Posterior cingulate gyrus (tissue), 11 donors: ENCODE measurements at regions not wholly inside any gene's neighbourhood (a gene's known extent, or its start where the extent isn't known, plus 50 kb on each side); places are given as distances from the start of the nearest gene placed in this dataset.
A peak's percentile ranks its signal among the peaks of the same experiment; 100 is the strongest.

Experiments
- DNase-seq, 10 donors: peaks; one replicate each; pipeline versions ENCODE4 v3.0.0 to v3.0.0-alpha.2; 2020 to 2021; ENCODE audit warnings: mixed read lengths in 3 of 10
- intact Hi-C: fragments of 100-400 bp; cut with DNase I; formaldehyde crosslinking; loops from one replicate; pipeline ENCODE4 v1.15.1; 2023

DNA sequence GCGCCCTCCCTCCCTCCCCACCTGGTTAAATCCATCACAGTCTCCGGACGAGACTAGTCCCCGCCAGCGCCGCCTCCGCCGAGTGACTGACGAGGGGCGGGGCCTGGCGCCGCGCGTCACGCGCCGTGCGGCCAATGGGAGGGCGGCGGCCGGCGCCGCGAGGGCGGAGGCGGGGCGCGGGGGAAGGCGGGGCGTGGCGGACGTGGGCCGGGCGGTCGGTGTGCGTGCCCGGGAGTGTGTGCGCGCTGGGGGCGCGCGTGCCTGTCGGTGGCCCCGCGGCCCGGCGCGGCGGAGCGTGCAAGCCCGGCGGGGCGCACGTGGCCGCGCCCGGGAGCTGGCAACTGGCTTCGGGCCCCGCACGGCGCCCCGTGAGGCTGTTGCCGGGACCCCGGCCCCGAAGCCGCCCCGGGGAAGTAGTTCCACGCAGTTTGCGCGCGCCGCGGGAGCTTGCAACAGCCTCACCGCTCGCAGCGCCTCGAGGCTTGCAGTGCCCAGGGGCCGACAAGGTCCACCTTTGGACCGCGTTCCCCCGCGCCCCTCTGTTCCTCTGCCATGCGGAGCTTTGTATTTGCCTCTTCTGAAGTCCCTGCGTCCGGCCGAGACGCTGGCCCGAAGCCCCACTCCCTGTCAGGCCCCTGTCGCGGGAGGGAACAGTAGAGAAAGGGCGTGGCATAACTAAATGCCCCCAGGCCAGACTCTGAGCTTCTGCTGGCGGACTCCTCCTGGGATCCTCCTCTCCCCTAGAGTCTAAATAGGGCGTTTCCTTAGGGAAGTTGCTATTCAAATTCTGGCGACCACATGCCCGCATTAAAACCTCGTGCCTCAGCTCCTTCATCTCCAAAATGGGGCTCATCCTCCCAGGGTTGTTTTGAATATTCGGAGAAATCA lies 400.9 kb downstream of the SHQ1 start:
- intact Hi-C loops: loop anchor here (1.0 to 5.0 kb wide), 4 partner anchors 67 to 490 kb away; no protein-coding TSS in a partner anchor

DNA sequence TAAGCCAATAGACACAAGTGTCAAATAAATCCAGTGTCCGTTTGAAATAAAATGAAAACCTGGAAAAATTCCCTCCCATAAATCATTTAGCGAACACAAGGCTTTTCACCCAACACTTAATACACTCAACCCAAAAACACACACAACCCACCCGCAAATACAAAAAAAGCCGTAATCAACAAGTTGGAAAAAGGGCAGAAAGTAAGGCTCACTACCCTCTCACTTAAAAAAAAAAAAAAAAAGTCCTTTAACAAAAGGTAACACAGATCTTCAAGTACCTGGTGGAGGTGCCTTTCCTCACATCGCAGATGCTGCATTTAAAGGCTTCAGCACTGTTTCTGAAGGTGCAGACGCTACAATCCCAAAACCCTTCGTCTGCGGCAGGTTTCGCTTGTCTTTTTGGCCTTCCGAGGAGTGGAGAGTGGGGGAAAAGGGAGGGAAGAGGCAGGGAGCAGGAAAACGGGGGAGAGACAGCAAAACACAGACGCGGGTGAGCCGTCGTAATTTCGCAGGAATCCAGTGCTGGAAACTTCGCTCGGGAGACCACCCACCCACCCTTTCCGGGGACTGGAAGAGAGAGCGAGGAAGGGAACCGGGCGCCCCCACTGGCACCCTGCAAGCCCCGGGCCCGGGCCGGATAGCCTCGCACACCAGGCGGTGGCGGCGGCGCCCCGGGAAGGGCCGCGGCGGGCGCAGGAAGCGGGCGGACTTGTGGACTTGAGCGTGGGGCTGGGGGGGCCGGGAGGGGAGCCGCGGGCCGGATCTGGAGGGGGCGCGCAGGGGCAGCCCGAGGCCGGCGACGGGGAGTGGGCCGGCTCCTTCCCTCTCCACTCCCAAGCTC lies 401.8 kb downstream of the SHQ1 start, which contains the start of gene RYBP:
RYBP (minus strand) TSS at position 404 of the 841 bp plus-strand sequence.
- intact Hi-C loops: loop anchor here (1.0 to 5.0 kb wide), 4 partner anchors 66 to 489 kb away; no protein-coding TSS in a partner anchor
- peak in 5 of 10 donors; percentile 20 to 94 (median 41) for DNase-seq

More for the DNA sequence above, 400.9 kb downstream of the SHQ1 start:
- peak; percentile 83 to 99 (median 88) for DNase-seq

DNA sequence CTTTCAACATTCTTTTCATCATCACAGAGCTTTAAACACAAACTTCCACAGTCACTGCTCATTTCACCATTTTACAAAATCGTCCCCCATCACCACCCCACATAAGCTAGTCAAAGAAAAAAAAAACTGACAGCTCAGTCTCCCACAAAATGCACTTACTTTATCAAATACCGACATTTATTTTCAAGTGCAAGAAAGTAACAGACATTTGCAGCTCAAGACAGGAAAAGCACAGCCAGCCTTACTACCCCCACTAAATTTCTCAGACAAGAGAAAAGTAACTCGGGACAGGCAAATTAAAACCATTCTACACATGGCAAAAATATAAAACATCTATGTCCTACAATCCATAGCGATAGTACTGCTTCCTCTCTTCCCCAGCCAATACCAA lies 402.4 kb downstream of the SHQ1 start:
- intact Hi-C loops: loop anchor here (2.0 to 5.0 kb wide), 3 partner anchors 65 to 489 kb away; no protein-coding TSS in a partner anchor
- DNase-seq: no peak

DNA sequence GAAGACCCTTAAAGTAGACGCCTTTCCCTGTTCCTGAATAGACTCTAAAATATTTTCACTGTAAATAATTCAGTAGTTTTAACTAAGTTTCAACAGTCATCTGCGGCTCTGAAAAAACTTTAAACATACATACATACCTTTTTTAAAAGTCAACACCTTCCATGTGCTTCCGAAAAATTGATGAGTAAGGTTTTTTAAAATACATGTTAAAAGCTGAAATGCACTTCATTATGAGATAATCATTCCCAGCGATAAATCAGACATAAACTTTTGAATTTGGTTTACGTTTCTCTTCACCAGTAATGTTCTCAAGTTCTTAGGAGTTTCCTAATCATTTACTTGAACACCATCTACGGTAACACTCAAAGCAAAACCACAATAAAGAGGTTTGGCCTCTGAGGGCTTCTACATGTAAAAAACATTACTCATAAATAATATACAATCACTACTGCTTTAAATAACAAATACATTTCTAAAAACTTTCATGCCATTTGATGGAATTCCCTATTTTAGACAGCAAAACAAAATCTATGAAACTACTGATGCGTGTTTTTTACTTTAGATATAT lies 403.5 kb downstream of the SHQ1 start:
- intact Hi-C loops: loop anchor here (5.0 kb wide), 3 partner anchors 47 to 487 kb away; no protein-coding TSS in a partner anchor
- DNase-seq: no peak

- DNase-seq: no peak
- intact Hi-C loops: loop anchor here (5.0 kb wide), 1 partner anchor 45 kb away; no protein-coding TSS in a partner anchor
Measured at GRCh38 chr3:72442759-72443158, 405.5 kb downstream of the SHQ1 start.

DNA sequence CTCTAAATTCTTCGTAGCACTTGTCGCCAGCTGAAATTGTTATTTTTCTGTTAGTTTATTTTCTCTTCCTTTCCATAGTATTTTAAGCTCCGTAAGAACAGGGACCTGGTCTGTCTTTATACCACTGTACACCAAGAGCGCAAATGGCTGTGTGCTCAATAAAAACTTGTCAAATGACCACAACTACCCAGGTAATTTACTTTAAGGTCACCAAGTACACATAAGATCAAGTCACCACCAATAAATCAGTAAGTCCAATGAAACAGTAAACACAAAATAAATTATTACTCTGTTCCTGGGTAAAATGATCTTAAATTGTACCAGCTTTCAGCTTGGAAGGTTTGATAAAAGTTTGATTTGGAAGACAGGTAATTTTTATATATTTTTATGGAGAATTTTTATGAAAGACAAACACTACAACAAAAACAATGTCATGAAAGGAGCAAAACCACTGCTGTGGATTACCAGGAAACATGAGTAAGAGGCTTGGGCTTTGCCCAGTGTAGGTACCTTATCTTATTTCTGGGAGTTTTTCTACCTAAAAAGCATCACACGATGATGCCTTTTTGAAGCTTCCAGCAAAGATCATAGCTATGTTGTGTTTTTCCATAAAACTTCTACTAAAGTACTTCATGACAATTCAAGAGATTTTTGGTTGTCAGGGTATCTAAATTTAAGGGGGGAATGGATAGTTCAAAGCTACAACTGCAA lies 406.8 kb downstream of the SHQ1 start:
- intact Hi-C loops: loop anchor here (5.0 kb wide), 1 partner anchor 44 kb away; no protein-coding TSS in a partner anchor
- no peak for DNase-seq

DNA sequence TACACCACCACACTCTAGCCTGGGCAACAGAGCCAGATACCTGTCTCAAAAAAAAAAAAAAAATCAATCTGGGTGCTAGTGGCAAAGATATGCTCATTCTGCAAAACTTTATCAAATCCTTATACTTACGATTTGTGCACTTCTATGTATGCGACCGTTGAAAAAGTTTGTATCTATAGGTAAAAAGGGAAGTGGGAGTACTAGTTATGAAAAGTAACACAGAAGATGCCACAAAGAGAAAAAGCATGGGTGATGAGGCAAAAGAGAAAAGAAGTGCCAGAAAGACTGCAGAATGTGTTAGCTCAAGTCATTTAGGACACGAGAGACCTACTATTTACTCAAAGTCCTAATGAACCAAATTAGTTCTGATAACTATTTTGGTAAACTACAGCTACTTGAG lies 407.8 kb downstream of the SHQ1 start:
- no peak for DNase-seq
- intact Hi-C loops: loop anchor here (5.0 kb wide), 1 partner anchor 43 kb away; no protein-coding TSS in a partner anchor

DNA sequence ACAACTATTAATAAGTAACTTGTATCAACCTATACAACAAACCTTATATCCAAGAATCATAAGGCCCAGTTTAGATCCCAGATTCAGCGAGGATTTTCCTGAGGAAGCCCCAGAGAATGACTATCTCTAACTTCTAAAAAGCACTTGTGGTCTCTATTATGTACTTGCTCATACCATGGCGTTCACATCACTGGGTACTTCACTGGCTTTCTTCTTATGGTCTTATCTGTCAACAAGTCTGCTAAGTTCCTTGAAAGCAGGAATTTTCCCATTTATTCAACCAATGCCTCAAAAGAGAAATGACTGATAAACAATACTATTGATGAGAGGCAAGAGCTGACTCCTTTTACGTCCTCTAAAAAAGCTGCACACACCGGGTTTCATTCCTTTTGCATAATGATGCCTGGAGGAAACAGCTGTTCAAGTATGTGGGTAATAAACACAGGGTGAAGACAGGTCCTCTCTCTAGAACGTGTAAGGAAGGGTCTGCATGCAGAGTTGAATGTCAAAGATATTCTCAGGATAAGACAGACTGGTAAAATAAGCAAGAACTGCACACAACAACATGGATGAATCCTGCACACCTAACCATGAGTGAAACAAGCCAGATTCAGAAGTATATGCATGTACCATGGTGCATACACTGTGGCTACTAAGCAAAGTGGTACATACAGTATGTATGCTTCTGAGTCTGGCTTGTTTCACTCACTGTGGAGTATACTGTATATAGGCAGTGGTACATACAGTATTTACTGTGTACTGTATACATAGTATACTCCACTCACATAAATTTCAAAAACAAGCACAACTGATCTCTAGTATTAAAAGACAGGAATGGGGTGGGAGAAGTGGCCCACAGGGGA lies 408.7 kb downstream of the SHQ1 start:
- no peak for DNase-seq
- intact Hi-C loops: loop anchor here (5.0 kb wide), 1 partner anchor 42 kb away; no protein-coding TSS in a partner anchor

GRCh38 chr3:72437661-72438406 lies 410.4 kb downstream of the SHQ1 start:
- no peak for DNase-seq
- intact Hi-C loops: no loop called here

DNA sequence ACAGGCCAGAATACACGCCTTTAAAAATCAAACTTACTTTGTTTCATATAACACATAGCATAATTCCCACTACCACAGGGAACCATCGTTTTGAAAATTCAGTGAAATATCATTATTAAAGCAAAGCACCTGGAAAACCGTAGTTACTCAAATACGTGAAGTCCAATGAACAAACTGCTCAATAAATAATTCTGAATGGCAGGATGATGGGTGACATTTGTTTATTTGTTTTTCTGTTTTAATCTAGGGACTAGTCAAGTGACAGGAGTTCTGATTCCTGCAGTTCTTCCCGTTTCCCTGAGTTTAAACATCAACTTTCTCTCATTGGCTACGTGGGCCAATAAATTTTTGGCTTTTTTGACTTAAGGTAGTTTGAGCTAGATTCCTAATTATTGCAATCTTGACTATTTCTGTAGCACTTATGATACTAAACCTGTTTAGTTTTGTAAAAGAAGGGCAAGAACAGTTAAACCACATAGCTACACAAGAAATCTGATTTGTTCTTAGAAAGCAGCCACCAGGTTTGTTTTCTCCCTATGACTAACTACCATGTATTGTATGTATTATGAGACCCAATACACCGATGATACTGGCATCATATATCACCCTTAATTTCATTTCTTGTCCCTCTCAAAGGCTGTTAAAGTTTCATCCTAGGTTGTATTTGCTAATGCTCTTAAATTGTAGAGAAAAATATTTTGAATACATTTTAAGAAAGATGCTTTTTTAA lies 411.2 kb downstream of the SHQ1 start:
- intact Hi-C loops: no loop called here
- no peak for DNase-seq

GRCh38 chr3:72434296-72434695 lies 413.9 kb downstream of the SHQ1 start:
- intact Hi-C loops: no loop called here
- DNase-seq: no peak

- intact Hi-C loops: no loop called here
Measured at GRCh38 chr3:72432246-72432645, 416.0 kb downstream of the SHQ1 start.

GRCh38 chr3:72429589-72430353 lies 418.5 kb downstream of the SHQ1 start:
- intact Hi-C loops: no loop called here

More at GRCh38 chr3:72432246-72432645, 416.0 kb downstream of the SHQ1 start:
- no peak for DNase-seq

GRCh38 chr3:72428803-72429202 lies 419.4 kb downstream of the SHQ1 start:
- intact Hi-C loops: no loop called here
- DNase-seq: no peak

More at GRCh38 chr3:72429589-72430353, 418.5 kb downstream of the SHQ1 start:
- no peak for DNase-seq

DNA sequence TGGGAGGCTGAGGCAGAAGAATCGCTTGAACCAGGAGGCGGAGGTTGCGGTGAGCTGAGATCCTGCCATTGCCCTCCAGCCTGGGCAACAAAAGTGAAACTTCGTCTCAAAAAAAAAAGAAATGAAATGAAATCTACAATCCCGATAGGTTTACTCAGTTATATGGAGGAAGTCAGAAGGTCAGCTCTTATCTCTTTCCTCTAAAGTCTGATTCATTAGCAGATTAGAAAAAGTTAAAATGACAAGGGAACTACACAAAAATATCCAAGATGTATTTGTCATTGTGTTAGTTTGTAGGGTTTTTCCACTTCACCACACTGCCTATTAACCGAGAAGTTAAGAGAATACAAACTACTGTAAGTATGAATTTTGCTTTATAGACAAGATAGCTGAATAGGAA lies 420.6 kb downstream of the SHQ1 start:
- DNase-seq: no peak
- intact Hi-C loops: no loop called here

DNA sequence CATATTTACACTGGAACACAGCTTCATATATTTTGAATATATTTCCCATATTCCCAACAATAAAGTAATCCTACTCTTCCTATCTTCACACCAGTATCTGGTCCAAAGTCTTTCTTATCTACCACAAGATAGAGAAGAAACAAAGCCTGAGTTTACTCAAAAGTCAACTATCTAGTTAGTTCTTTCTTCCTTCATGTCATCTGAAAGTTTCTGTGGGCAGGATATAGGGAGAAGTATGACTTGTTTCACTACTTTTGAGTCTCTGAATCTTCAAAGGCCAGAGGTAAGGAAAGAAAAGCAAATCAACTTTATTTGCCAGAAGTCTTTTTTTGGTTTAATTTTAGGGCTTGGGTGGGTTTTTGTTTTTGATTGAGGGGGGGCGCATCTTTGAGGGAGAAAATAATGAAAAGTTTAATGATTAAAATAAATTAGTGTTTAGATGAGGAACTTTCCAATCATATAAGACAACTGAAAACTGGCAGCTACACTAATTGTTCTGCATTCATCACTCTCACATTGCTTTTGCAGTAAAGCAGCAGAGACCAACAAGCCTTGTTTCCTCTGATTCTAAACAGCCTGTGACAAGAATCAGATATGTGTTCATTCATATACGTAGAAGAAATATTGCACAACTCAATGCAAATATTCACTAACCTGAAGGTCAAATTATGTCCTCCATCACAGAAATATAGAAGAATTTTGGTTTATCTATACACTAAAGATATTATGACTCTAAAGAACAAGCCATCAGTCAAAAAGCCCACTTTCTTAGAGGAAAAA lies 421.4 kb downstream of the SHQ1 start:
- intact Hi-C loops: no loop called here
- no peak for DNase-seq
